ENCODE measurements at regions not wholly inside any gene's neighbourhood (a gene's known extent, or its start where the extent isn't known, plus 50 kb on each side); places are given as distances from the start of the nearest gene placed in this dataset.

GRCh38 chr6:92848901-92849300 is 570.5 kb downstream of the EPHA7 start:
- Mint-ChIP-seq H3K27ac (no peak overlapping the region), H3K4me3 (no peak overlapping the region), H3K4me1 (no peaks in the 10 kb centered on the region), H3K9me3 (peaks cover 12% of the 10 kb centered on the region), H3K27me3 (no peaks in the 10 kb centered on the region), H3K36me3 (ENCODE audit: low read depth) (no peaks in the 10 kb centered on the region)
- DNase-seq = no peak
- ATAC-seq = no peak

- DNase-seq (no peak), ATAC-seq (no peak)
- no peak overlapping the region for H3K27ac Mint-ChIP-seq
- no peaks in the 10 kb centered on the region for H3K27me3 Mint-ChIP-seq
- H3K36me3 Mint-ChIP-seq (ENCODE audit: low read depth) = no peaks in the 10 kb centered on the region
- H3K4me3 Mint-ChIP-seq = no peak overlapping the region
- peaks cover 12% of the 10 kb centered on the region for H3K9me3 Mint-ChIP-seq
- no peaks in the 10 kb centered on the region for H3K4me1 Mint-ChIP-seq
These were observed 570.9 kb downstream of the EPHA7 start for GRCh38 chr6:92848459-92848858.

DNA sequence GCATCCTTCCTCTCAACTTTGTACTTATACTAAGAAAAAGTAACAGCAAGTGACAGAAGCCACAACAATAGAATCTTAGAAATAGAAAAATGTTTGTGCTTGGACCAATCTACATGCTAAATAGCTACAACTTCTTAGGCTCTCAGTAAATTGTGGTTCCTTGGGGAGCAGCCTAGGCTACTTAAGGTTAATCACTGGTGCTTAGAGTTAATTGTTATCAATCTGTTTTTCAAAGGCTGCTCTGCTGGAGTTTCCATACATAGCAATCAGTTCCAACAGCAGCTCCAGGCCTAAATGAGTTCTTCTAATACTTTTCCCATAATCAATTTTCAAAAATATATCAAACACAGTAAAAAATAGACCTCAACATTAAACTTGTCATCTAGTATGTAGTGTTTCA is 571.4 kb downstream of the EPHA7 start:
- no peaks in the 10 kb centered on the region for H3K4me1 Mint-ChIP-seq
- DNase-seq (no peak), ATAC-seq (no peak)
- no peak overlapping the region for H3K27ac Mint-ChIP-seq
- H3K27me3 Mint-ChIP-seq = no peaks in the 10 kb centered on the region
- peaks cover 12% of the 10 kb centered on the region for H3K9me3 Mint-ChIP-seq
- no peaks in the 10 kb centered on the region for H3K36me3 Mint-ChIP-seq (ENCODE audit: low read depth)
- no peak overlapping the region for H3K4me3 Mint-ChIP-seq

GRCh38 chr6:92840246-92840930 is 579.0 kb downstream of the EPHA7 start:
- no peaks in the 10 kb centered on the region for H3K4me1 Mint-ChIP-seq
- no peak for ATAC-seq
- H3K9me3 Mint-ChIP-seq = no peaks in the 10 kb centered on the region
- no peaks in the 10 kb centered on the region for H3K36me3 Mint-ChIP-seq (ENCODE audit: low read depth)
- no peak overlapping the region for H3K27ac Mint-ChIP-seq
- DNase-seq = no peak
- H3K27me3 Mint-ChIP-seq = no peaks in the 10 kb centered on the region
- H3K4me3 Mint-ChIP-seq = no peak overlapping the region

DNA sequence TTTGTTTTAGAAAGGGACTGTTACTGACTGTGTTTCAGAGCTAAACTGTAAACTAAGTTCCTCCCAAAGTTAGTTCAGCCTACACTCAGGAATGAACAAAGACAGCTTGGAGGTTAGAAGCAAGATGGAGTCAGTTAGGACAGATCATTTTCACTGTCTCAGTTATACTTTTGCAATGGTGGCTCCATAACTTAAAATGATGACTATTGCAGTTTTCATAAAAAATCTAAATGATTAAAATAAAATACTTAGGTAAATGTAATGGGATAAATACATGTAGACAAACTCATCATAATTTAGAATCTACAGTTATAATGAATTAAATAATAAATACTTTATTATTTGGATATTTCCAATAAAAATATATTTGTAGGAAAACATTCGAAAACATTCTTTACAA is 590.6 kb downstream of the EPHA7 start:
- Mint-ChIP-seq H3K4me1 (no peaks in the 10 kb centered on the region), H3K27ac (no peak overlapping the region), H3K27me3 (no peaks in the 10 kb centered on the region), H3K4me3 (no peak overlapping the region), H3K9me3 (peaks cover 7% of the 10 kb centered on the region), H3K36me3 (ENCODE audit: low read depth) (no peaks in the 10 kb centered on the region)
- no peak for DNase-seq
- ATAC-seq = no peak

GRCh38 chr6:92827104-92827503 is 592.3 kb downstream of the EPHA7 start:
- ATAC-seq = no peak
- Mint-ChIP-seq H3K9me3 (peaks cover 7% of the 10 kb centered on the region), H3K4me3 (no peak overlapping the region)

DNA sequence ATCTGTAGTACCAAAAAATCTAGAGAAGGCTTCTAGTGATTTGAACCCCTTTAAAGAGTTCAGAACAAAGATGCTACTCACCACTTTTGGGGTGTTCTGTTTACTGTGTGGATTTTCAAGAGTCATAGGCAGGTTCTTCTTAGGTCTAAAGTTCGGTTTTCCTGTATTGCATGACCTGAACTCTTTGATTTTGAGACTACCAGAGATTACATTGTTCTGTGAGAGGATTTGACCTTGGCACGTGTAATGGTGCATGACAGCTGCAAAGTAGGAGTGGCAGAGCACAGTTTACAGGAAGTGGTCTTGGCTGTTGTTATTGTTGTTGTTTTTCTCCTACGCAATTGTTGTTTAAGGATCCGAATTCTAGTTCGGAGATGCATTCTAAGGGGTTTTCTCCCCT is 592.7 kb downstream of the EPHA7 start:
- Mint-ChIP-seq H3K9me3 (peaks cover 7% of the 10 kb centered on the region), H3K4me3 (no peak overlapping the region), H3K4me1 (no peaks in the 10 kb centered on the region), H3K27me3 (no peaks in the 10 kb centered on the region), H3K27ac (no peak overlapping the region), H3K36me3 (ENCODE audit: low read depth) (no peaks in the 10 kb centered on the region)
- DNase-seq (no peak), ATAC-seq (no peak)

More at GRCh38 chr6:92827104-92827503, 592.3 kb downstream of the EPHA7 start:
- Mint-ChIP-seq H3K4me1 (no peaks in the 10 kb centered on the region), H3K27ac (no peak overlapping the region), H3K36me3 (ENCODE audit: low read depth) (no peaks in the 10 kb centered on the region), H3K27me3 (no peaks in the 10 kb centered on the region)
- no peak for DNase-seq

- Mint-ChIP-seq H3K4me1 (no peaks in the 10 kb centered on the region), H3K4me3 (no peak overlapping the region), H3K27ac (no peak overlapping the region), H3K36me3 (ENCODE audit: low read depth) (no peaks in the 10 kb centered on the region), H3K27me3 (no peaks in the 10 kb centered on the region), H3K9me3 (peaks cover 7% of the 10 kb centered on the region)
- DNase-seq (no peak), ATAC-seq (no peak)
These were observed 597.1 kb downstream of the EPHA7 start for GRCh38 chr6:92822222-92822621.

GRCh38 chr6:92820601-92821000 is 598.8 kb downstream of the EPHA7 start:
- ATAC-seq (no peak), DNase-seq (no peak)
- Mint-ChIP-seq H3K4me1 (no peaks in the 10 kb centered on the region), H3K9me3 (no peaks in the 10 kb centered on the region), H3K4me3 (no peak overlapping the region), H3K27ac (no peak overlapping the region), H3K27me3 (no peaks in the 10 kb centered on the region), H3K36me3 (ENCODE audit: low read depth) (no peaks in the 10 kb centered on the region)

DNA sequence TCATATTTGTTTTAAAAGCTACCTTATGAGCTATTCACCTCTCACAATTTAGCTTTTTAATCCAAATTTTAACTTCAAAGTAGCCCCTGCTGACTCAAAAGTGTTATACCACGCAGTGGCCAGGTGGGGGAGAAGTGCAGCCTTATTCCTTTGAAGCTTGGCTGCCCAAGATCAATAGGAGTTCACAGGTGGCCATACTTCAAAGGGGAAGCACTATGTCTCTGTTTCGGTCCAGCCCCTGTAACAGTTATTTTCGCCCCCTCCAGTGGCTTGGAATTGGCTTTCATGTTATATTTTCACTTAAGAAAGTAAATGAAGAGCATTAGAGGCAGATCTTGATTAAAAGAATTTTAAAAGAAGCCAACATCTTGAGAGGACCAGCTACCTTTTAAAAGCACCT is 608.4 kb downstream of the EPHA7 start:
- DNase-seq = peak; percentile 12
- Mint-ChIP-seq H3K27ac (no peak overlapping the region), H3K4me3 (no peak overlapping the region), H3K27me3 (no peaks in the 10 kb centered on the region), H3K4me1 (no peaks in the 10 kb centered on the region), H3K9me3 (peaks cover 6% of the 10 kb centered on the region), H3K36me3 (ENCODE audit: low read depth) (no peaks in the 10 kb centered on the region)
- peak; percentile 63 for ATAC-seq

- no peaks in the 10 kb centered on the region for H3K36me3 Mint-ChIP-seq (ENCODE audit: low read depth)
- no peak overlapping the region for H3K27ac Mint-ChIP-seq
- peaks cover 5% of the 10 kb centered on the region for H3K9me3 Mint-ChIP-seq
- H3K4me3 Mint-ChIP-seq = no peak overlapping the region
- no peak for DNase-seq
- H3K27me3 Mint-ChIP-seq = no peaks in the 10 kb centered on the region
- H3K4me1 Mint-ChIP-seq = no peaks in the 10 kb centered on the region
- no peak for ATAC-seq
These were observed 613.1 kb downstream of the EPHA7 start for GRCh38 chr6:92806254-92806653.

DNA sequence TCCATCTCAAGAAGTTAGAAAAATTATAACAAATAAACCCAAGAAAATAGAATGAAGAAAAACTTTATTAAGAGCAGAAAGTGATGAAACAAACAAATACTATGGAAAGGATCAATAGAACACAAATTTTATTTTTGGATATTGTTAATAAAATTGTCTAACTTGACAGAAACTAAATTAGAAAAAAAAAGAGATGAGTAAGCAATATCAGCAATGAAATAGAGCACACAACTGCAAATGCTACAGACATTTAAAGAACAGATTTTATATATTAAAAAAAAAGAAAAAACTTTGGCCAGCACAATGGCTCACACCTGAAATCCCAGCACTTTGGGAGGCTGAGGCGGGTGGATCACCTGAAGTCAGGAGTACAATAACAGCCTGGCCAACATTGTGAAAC is 628.0 kb downstream of the EPHA7 start:
- ATAC-seq (no peak), DNase-seq (no peak)
- Mint-ChIP-seq H3K27ac (no peak overlapping the region), H3K27me3 (no peaks in the 10 kb centered on the region), H3K4me1 (no peaks in the 10 kb centered on the region), H3K4me3 (no peak overlapping the region), H3K36me3 (ENCODE audit: low read depth) (no peaks in the 10 kb centered on the region), H3K9me3 (peaks cover 8% of the 10 kb centered on the region)

- no peak overlapping the region for H3K27ac Mint-ChIP-seq
These were observed 629.0 kb downstream of the EPHA7 start for GRCh38 chr6:92790381-92790780.

GRCh38 chr6:92784235-92784634 is 635.1 kb downstream of the EPHA7 start:
- ATAC-seq (no peak), DNase-seq (no peak)
- H3K27ac Mint-ChIP-seq = no peak overlapping the region
- peaks cover 8% of the 10 kb centered on the region for H3K9me3 Mint-ChIP-seq
- no peaks in the 10 kb centered on the region for H3K4me1 Mint-ChIP-seq
- no peaks in the 10 kb centered on the region for H3K27me3 Mint-ChIP-seq
- no peak overlapping the region for H3K4me3 Mint-ChIP-seq
- no peaks in the 10 kb centered on the region for H3K36me3 Mint-ChIP-seq (ENCODE audit: low read depth)

More at GRCh38 chr6:92790381-92790780, 629.0 kb downstream of the EPHA7 start:
- DNase-seq = no peak
- Mint-ChIP-seq H3K36me3 (ENCODE audit: low read depth) (no peaks in the 10 kb centered on the region), H3K27me3 (no peaks in the 10 kb centered on the region), H3K4me3 (no peak overlapping the region), H3K4me1 (no peaks in the 10 kb centered on the region), H3K9me3 (peaks cover 8% of the 10 kb centered on the region)
- ATAC-seq = no peak

- Mint-ChIP-seq H3K27me3 (no peaks in the 10 kb centered on the region), H3K9me3 (peaks cover 4% of the 10 kb centered on the region), H3K27ac (no peak overlapping the region), H3K4me3 (no peak overlapping the region), H3K36me3 (ENCODE audit: low read depth) (no peaks in the 10 kb centered on the region), H3K4me1 (no peaks in the 10 kb centered on the region)
- DNase-seq (no peak), ATAC-seq (no peak)
These were observed 639.6 kb downstream of the EPHA7 start for GRCh38 chr6:92779746-92780145.
